ENCODE measurements at regions not wholly inside any gene's neighbourhood (a gene's known extent, or its start where the extent isn't known, plus 50 kb on each side); places are given as distances from the start of the nearest gene placed in this dataset.

DNA sequence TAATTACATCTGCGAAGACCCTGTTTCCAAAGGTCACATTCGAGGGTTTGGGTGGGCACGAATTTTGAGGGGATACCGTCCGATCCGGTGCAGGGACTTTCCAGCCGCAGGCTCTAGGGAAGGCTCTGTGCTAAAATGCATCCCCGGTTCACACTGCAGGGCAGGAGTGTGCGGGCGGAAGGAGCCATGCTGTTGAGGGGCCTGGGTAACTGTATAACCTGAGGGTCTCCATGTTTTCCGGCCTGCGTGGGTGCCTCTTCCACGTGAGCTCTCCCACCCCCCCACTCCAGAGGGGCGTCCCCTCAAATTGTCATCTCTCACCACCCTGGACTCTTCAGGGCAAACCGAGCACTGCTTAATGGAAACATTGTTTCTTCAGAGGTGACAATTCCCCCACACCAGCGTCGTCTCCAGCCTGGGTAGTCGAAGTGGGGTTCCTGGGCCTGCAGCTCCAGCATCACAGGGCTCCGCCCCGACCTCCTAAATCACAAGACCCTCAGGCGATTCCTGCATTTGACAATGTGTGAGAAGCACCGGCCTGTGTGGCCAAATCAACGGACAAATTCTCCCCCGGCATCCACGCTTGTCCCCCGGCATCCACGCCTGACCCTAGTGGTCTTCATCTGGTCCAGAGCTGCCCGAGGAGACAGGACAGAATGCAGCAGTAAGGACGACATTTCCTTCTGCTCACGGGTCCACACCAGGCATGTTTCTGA lies 51.2 kb downstream of the FOXL3 start:
- no peak overlapping the region for H3K27ac ChIP-seq
- H3K4me3 ChIP-seq: no peak overlapping the region

DNA sequence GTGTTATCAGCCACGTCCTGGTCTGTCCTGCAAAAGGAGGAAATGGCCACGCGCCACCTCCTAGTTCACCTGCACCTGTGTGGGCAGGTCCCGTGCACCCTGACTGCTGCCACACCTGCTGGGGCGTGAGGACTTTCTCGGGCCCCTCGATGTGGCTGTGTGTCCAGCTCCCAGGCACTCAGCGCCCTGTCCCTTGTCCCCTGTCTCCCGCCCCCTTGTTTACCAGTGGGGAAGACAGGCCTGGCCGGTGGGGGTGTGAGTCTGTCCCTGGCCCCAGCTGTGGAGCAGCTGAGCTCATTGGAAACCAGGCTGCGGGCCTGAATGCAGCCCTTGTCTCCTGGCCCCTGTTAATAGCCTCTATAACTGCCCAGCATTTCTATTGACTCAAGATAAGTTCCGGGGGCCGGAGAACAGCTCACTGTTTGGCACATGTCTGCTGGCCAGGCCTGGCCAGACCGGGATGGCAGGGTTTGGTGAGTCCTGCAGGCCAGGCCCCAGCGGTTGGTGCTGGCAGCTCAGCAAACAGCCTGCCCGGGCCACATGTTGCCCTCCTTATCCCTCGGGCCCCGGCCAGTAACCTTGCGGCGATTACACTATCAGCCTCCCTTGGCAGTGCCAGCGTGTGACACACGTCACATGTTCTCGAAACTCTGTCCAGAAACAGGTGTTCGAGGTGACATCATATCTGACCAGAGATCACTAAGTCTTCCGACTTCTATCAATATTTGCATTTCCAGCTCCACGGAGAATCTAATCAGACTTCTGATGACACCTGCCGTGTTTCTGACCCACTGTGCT lies 52.1 kb downstream of the FOXL3 start:
- Histone ChIP-seq H3K4me3 (no peak overlapping the region), H3K27ac (no peak overlapping the region)

DNA sequence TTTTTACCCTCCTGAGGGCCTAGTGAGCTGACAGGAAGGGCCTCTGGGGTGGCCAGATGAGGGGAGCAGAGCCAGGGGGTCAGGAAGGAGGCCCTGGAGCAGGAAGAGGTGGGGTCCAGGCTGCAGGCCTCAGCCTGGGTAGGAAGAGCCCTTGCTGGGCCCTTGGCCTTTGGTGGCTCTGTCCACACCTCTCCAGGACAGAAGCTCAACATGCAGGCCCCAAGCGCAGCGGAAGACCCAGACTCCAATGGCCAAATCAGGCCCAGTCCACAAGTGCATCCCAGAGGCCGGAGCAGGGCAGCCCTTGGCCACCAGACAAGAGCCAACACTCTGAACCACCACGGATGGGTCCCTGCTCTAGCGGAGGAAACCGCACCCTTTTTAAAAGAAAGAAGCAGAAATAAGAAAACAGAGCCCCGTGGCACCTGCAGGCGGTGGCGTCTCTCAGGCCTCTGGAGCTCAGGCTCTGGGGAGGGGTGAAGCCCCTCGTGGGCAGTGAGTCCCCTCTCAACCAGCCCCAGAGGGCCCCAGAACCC lies 52.8 kb downstream of the FOXL3 start:
- H3K27ac ChIP-seq: no peak overlapping the region

GRCh38 chr7:343227-343822 lies 53.4 kb downstream of the FOXL3 start:
- H3K27ac ChIP-seq: no peak overlapping the region
- H3K4me3 ChIP-seq: no peak overlapping the region

More for the DNA sequence above, 52.8 kb downstream of the FOXL3 start:
- no peak overlapping the region for H3K4me3 ChIP-seq

DNA sequence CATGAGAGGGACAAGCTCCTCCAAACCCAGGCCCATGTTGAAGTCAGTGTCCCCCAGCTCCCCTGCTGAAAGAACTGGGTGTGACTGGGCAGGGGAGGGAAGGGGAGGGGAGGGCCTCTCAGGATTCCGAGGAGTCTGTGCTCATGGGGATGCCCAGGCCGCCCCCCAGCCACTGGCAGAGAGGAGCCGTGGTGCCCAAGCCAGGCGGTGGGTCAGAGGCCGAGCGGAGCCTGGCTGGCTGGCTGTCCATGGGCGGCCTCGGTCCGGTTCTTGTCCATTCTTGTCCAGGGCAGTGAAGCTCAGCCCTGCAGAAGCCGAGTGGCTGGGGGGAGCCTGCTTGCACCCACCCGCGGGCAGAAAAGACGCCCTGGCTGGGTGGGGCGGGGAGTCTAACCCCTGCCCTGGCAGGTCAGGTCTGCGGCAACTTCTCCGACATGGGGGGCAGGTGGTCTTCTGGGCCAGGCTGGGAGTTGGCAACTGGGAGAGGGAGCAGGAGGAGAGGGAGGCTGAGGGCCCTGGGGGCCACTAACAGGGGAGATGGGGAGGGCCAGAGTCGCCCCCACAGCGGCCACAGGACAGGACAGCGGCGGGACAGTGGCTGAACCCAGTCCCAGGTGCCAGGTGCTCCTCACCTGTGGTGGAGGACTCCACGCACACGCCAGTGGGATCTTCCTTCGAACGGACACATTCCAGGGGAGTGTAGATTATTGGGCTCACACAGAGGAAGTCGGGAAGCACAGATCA lies 54.1 kb downstream of the FOXL3 start:
- no peak overlapping the region for H3K27ac ChIP-seq

GRCh38 chr7:344608-344994 lies 54.6 kb downstream of the FOXL3 start:
- H3K4me3 ChIP-seq: no peak overlapping the region
- no peak overlapping the region for H3K27ac ChIP-seq

More for the DNA sequence above, 54.1 kb downstream of the FOXL3 start:
- H3K4me3 ChIP-seq: no peak overlapping the region

- Histone ChIP-seq H3K27ac (peak overlapping the region in 1 of 21 experiments; percentile 31), H3K4me3 (no peak overlapping the region)
Observed at GRCh38 chr7:346116-346898, 56.3 kb downstream of the FOXL3 start.

DNA sequence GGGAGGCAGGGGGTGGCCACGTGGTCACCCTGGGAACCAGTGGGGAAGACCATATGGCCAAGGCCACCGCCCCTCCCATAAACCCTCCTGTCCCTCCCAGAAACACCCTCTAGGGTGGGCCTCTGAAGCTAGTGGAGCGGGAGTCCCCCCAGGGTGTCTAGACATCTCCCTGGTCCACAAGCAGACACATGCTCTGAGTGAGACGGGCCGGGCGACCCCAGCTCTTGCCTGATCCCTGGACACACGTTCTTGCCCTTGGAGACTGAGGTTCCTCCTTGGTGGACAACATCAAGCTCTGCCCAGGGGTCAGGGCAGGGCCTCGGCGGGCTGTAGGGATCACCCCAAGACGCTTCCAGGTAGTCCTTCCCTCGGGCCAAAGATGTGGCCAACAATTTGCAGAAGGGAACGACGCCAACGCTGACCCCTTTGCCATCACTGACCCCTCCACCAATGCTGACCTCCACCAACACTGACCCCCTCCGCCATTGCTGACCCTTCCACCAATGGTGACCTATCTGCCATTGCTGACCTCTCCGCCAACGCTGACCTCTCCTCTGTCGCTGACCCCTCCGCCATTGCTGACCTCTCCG lies 57.1 kb downstream of the FOXL3 start:
- no peak overlapping the region for H3K4me3 ChIP-seq
- no peak overlapping the region for H3K27ac ChIP-seq

GRCh38 chr7:347644-348479 lies 57.9 kb downstream of the FOXL3 start:
- Histone ChIP-seq H3K27ac (no peak overlapping the region), H3K4me3 (no peak overlapping the region)

DNA sequence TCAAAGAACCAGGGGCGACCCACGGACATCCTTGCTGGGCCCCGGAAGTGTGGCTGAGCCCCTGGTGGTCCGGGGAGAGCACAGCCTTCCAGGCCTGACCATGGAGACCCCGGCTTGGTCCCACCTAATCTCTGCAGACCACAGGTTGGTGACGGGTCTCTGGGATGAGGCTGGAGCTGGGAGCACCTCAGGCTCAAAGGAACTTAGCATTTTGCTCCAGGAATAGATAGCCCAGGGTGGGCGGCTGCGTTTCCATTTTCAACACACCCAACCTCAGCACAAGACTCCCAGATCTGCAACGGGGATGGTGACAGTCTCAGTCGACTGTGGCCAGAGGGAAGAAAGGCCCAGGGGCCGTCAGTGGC lies 58.5 kb downstream of the FOXL3 start:
- no peak overlapping the region for H3K27ac ChIP-seq
- no peak overlapping the region for H3K4me3 ChIP-seq

DNA sequence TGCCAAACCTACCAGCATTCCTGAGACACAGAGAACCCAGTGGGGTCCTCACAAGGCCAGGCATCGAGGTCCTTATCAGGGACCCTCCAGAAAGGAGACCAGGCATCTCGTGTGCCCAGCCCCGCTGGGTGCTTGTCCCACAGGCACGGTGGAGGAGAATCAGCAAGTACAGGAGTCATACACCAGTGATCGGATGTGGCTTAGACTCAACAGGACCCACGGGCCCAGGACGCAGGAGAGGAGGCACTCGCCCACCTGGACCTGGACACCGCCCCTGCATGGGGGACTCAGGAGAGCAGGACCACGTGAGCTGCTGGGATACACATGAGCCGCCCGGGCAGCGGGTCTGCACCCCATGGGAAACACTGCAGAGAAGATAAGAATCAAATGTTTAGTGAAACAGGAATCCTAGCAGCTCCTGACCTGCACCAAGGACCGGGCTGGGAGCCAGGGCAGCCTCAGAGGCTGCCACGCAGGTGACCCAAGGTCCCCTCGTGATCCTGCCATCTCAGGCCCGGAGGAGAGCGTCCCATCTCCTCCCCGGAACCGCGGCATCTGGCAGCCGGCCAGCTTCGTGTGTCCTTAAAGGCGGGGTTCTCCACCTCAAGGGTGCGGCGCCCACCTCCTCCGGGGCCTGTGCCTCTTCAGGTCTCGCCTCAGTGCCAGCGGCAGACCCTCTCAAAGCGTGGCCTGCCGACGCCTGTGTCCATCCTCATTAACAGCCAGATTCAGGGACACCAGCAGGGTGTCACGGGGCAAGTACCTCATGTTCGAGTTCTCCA lies 59.2 kb downstream of the FOXL3 start:
- Histone ChIP-seq H3K27ac (no peak overlapping the region), H3K4me3 (no peak overlapping the region)

GRCh38 chr7:351256-351655 lies 61.3 kb downstream of the FOXL3 start:
- Histone ChIP-seq H3K4me3 (peak overlapping the region in 5 of 7 experiments; percentile 13 to 32 (median 23)), H3K27ac (peak overlapping the region in 9 of 21 experiments; percentile 4 to 84 (median 70))

DNA sequence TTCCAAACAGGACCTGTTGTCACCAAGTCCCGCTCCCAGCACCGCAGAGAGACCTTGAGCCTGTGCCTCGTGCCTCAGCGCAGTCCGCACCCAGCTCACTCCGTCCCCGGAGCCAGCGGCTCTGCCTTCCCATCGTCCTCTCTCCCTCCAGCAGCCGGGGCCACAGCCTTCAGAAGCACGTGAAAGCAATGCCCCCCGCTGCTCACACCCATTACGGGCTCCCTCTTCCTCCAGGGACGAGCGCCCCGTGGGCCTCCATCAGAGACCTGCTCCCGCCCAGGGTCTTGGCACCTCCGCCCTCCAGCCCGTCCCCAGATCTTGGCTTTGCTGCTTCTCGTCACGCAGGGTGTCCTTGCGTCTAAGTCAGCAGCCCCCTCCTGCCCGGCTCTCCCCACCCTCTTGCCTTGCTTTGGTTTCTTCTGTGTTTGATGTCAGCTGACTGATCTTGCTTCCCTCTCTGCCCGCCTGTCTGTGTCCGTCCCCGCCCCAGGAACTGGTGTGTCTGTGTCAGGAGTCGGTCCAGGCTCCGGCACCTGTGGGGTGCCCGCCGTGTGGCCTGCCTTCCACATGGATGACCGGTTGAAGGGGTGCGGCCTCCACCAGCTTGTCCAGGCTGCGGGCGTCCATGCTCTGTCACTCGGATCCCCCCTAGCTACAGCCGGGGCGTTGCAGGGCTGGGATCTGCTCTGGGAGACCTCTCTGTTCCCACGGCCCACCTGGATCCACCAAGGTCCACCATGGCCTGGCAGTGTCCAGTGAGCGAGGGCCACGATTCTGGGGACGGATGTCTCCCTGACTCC lies 61.9 kb downstream of the FOXL3 start:
- Histone ChIP-seq H3K4me3 (peak overlapping the region in 5 of 7 experiments; percentile 13 to 32 (median 23)), H3K27ac (peak overlapping the region in 11 of 21 experiments; percentile 4 to 84 (median 67))

- Histone ChIP-seq H3K4me3 (no peak overlapping the region), H3K27ac (no peak overlapping the region)
Observed at GRCh38 chr7:353746-354325, 63.9 kb downstream of the FOXL3 start.

DNA sequence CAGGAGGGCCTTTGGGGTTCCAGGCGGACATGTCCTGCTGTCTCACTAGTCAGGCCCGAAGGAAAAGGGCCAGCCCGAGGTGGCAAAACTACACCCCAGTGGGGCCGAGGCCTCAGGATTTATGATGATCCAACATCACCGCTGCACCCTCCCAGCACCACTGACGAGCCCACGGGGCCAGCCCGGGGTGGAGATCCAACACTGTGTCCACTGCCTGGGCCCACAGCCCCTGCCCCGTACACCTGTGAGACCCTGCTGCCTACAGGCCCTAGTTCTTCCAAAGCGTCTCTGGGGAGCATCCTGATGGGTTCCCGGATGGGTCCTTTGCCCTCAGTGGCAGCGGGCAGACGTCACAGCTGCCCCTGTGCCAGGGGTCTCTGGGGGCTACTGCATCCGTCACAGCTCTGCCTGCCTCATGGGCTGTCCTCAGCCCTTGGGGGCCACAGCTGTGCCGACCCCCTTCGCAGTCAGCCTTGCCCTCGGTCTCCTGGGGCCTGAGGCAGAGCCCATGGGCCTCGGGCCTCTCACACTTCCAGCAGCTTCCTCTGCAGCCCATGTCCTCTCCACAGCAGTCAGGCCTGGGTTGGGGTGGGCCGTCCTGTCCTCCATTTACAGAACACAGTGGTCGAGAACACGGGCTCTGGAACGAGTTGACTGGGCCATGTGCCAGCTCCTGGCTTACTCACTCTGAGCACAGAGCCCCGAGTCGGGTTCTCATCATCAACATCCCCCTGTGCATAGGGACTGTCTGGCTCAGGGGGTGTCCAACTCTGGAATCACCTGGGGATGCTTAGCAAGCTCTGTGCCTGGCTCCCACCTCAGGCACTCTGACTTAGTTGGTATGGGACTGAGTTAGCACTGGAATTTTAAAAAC lies 64.9 kb downstream of the FOXL3 start:
- Histone ChIP-seq H3K27ac (no peak overlapping the region), H3K4me3 (no peak overlapping the region)

Measured in skin epidermis (tissue), 12 donors.